SK-N-SH (cell line): ENCODE measurements at regions not wholly inside any gene's neighbourhood (a gene's known extent, or its start where the extent isn't known, plus 50 kb on each side); places are given as distances from the start of the nearest gene placed in this dataset.

Experiments
- CHD2 ChIP-seq: fragments of 150-350 bp; IDR thresholded peaks from 2 replicates; pipeline ENCODE4 v1.6.1; 2018; ENCODE audit warnings: low read length; ENCODE audit not compliant: partially characterized antibody
- CTCF ChIP-seq: fragments of 200-600 bp; sonication (generic); IDR thresholded peaks from 2 replicates; pipeline ENCODE4 v1.6.1; 2017; ENCODE audit warnings: antibody characterized with exemption, mild to moderate bottlenecking, moderate library complexity
- EZH2phosphoT487 ChIP-seq: fragments of 200-600 bp; sonication (generic); IDR thresholded peaks from 2 replicates; pipeline ENCODE4 v1.6.1; 2017; ENCODE audit warnings: low read depth, mixed run types, mild to moderate bottlenecking, antibody characterized with exemption, moderate library complexity, borderline replicate concordance
- MAX ChIP-seq: IDR thresholded peaks from 2 replicates; pipeline ENCODE4 v1.4.0; 2012; ENCODE audit warnings: low read depth
- MXI1 ChIP-seq: IDR thresholded peaks from 2 replicates; pipeline ENCODE4 v1.6.1; 2012; ENCODE audit warnings: mild to moderate bottlenecking, low read depth, low read length, improper control_type of control experiment
- POLR2AphosphoS5 ChIP-seq: IDR thresholded peaks from 2 replicates; pipeline ENCODE4 v1.6.1; 2012; ENCODE audit warnings: low read depth, low read length
- REST ChIP-seq: IDR thresholded peaks from 2 replicates; pipeline ENCODE4 v1.6.1; 2012; ENCODE audit warnings: mild to moderate bottlenecking, low read depth, low read length, moderate library complexity
- RXRA ChIP-seq: IDR thresholded peaks from 2 replicates; pipeline ENCODE4 v1.4.0; 2012; ENCODE audit warnings: low read depth, mild to moderate bottlenecking, borderline replicate concordance
- TAF1 ChIP-seq: IDR thresholded peaks from 2 replicates; pipeline ENCODE4 v1.6.1; 2012; ENCODE audit warnings: low read depth, mild to moderate bottlenecking, low read length, moderate library complexity, borderline replicate concordance
- USF1 ChIP-seq: IDR thresholded peaks from 2 replicates; pipeline ENCODE4 v1.4.0; 2012; ENCODE audit warnings: low read depth, borderline replicate concordance
- USF2 ChIP-seq: fragments of 150-350 bp; IDR thresholded peaks from 2 replicates; pipeline ENCODE4 v1.6.1; 2017; ENCODE audit warnings: antibody characterized with exemption, low read length, low read depth, borderline replicate concordance

GRCh38 chr10:3897156-3897555 is 112.1 kb upstream of the KLF6 start:
- TF ChIP-seq CTCF (no peak), USF2 (no peak), MAX (no peak), MXI1 (no peak), RXRA (0 out of 2 replicates have a peak, but pooled peaks have one; percentile 15), REST (no peak), TAF1 (no peak), USF1 (no peak), CHD2 (no peak), EZH2phosphoT487 (no peak), POLR2AphosphoS5 (no peak)
